OCI-LY1 (cell line): ENCODE measurements at regions not wholly inside any gene's neighbourhood (a gene's known extent, or its start where the extent isn't known, plus 50 kb on each side); places are given as distances from the start of the nearest gene placed in this dataset.

Experiments used
- H2AFZ ChIP-seq: fragments of 200-600 bp; sonication (generic), shearing (Covaris generic); 2 replicates; pipeline ENCODE4 v1.6.0; 2014; ENCODE audit warnings: antibody characterized with exemption, mild to moderate bottlenecking, low read length
- H3F3A ChIP-seq: fragments of 200-600 bp; sonication (generic), shearing (Covaris generic); 2 replicates; pipeline ENCODE4 v1.6.0; 2014; ENCODE audit warnings: mild to moderate bottlenecking, antibody characterized with exemption, low read length, moderate library complexity; ENCODE audit not compliant: insufficient read depth
- H3K27ac ChIP-seq: fragments of 200-600 bp; sonication (generic); 2 replicates; pipeline ENCODE4 v1.5.1; 2014; ENCODE audit warnings: low read length, mixed run types, mild to moderate bottlenecking, low read depth; ENCODE audit not compliant: poor library complexity, severe bottlenecking
- H3K27me3 ChIP-seq: fragments of 200-600 bp; sonication (generic); 2 replicates; pipeline ENCODE4 v1.6.0; 2014; ENCODE audit warnings: antibody characterized with exemption, mild to moderate bottlenecking, low read length, moderate library complexity; ENCODE audit not compliant: insufficient read depth
- H3K36me3 ChIP-seq: fragments of 200-600 bp; sonication (generic); 2 replicates; pipeline ENCODE4 v1.6.1; 2014; ENCODE audit warnings: mild to moderate bottlenecking, antibody characterized with exemption, low read length, moderate library complexity, mixed read lengths; ENCODE audit not compliant: insufficient read depth
- H3K4me1 ChIP-seq: fragments of 200-600 bp; sonication (generic); 2 replicates; pipeline ENCODE4 v1.5.1; 2014; ENCODE audit warnings: mild to moderate bottlenecking, low read length, moderate library complexity; ENCODE audit not compliant: insufficient read depth, severe bottlenecking
- H3K4me2 ChIP-seq: fragments of 200-600 bp; sonication (generic), shearing (Covaris generic); 2 replicates; pipeline ENCODE4 v1.6.1; 2014; ENCODE audit warnings: low read length
- H3K4me3 ChIP-seq: fragments of 200-600 bp; sonication (generic); 2 replicates; pipeline ENCODE4 v1.5.1; 2014; ENCODE audit warnings: low read length, low read depth, mild to moderate bottlenecking, mixed read lengths; ENCODE audit not compliant: poor library complexity, severe bottlenecking
- H3K79me2 ChIP-seq: fragments of 200-600 bp; shearing (Covaris generic); 2 replicates; pipeline ENCODE4 v1.6.1; 2016; ENCODE audit warnings: mixed run types, low read length, mixed read lengths; ENCODE audit not compliant: insufficient read depth
- H3K9ac ChIP-seq: fragments of 200-600 bp; sonication (generic), shearing (Covaris generic); 2 replicates; pipeline ENCODE4 v1.6.1; 2014; ENCODE audit warnings: mild to moderate bottlenecking, low read length, mixed read lengths
- H3K9me2 ChIP-seq: fragments of 200-600 bp; sonication (generic), shearing (Covaris generic); 2 replicates; pipeline ENCODE4 v1.6.1; 2014; ENCODE audit warnings: low read depth, mild to moderate bottlenecking, low read length, mixed read lengths
- H3K9me3 ChIP-seq: fragments of 200-600 bp; shearing (Covaris generic); 2 replicates; pipeline ENCODE4 v1.6.1; 2014; ENCODE audit warnings: low read length, mixed read lengths
- H4K20me1 ChIP-seq: fragments of 200-600 bp; sonication (generic), shearing (Covaris generic); 2 replicates; pipeline ENCODE4 v1.6.0; 2016; ENCODE audit warnings: mild to moderate bottlenecking, low read length; ENCODE audit not compliant: insufficient read depth
- CTCF ChIP-seq: fragments of 200-600 bp; sonication (generic), shearing (Covaris generic); IDR thresholded peaks from 2 replicates; pipeline ENCODE4 v1.5.1; 2017; ENCODE audit warnings: mild to moderate bottlenecking, antibody characterized with exemption, low read length, moderate library complexity, mixed read lengths
- EZH2 ChIP-seq: fragments of 200-600 bp; sonication (generic), shearing (Covaris generic); IDR thresholded peaks from 2 replicates; pipeline ENCODE4 v1.8.0; 2017; ENCODE audit warnings: borderline replicate concordance, mixed run types, mild to moderate bottlenecking, antibody characterized with exemption, low read length, moderate library complexity, mixed read lengths

DNA sequence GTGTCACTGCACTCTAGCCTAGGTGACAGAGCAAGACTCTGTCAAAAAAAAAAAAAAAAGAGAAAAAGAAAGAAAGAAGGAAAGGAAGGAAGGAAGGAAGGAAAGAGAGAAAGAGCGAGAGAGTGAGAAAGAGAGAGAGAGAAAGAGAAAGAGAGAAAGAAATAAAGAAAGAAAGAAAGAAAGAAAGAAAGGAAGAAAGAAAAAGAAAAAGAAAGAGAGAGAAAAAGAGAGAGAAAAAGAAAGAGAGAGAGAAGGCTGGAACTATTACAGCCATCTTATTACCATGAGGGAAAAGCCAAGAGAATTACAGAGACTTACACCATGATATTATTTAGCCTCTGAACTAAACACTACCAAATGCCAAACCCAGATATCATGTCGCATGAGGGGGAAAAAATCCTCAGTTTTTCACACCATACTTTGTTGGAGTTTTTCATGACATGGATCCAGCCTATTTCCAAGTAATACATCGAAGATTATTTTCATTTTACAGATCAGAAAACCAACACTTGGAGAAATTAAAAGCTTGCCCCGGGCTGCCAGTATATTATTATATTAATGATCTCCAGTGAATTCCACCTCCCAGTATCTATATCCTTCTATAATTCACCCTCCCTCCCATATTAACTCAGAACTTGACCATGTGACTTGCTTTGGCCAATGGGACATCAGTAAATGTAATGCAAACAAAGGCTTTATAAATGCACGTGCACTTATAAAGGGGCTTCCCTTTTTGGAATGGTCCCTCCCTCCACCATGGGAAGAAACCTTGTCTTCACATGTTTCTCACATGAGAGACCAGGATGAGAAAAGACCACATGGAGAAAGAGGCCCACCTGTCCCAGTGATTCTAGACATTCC lies 148.6 kb downstream of the MIS18A start:
- no peaks in the 10 kb centered on the region; the same call in 1 of the 2 replicates for H3K27me3 ChIP-seq
- no peaks in the 10 kb centered on the region for H4K20me1 ChIP-seq
- no peak overlapping the region for H2AFZ ChIP-seq
- H3K79me2 ChIP-seq: no peaks in the 10 kb centered on the region
- H3K4me3 ChIP-seq: no peak overlapping the region
- H3K4me1 ChIP-seq: no peaks in the 10 kb centered on the region
- no peak overlapping the region for H3K4me2 ChIP-seq
- no peaks in the 10 kb centered on the region for H3K36me3 ChIP-seq
- H3F3A ChIP-seq: no peaks in the 10 kb centered on the region
- no peaks in the 10 kb centered on the region for H3K9me2 ChIP-seq
- H3K9ac ChIP-seq: no peak overlapping the region
- no peak overlapping the region for H3K27ac ChIP-seq
- TF ChIP-seq CTCF (no peak), EZH2 (no peak)
- H3K9me3 ChIP-seq: no peaks in the 10 kb centered on the region

DNA sequence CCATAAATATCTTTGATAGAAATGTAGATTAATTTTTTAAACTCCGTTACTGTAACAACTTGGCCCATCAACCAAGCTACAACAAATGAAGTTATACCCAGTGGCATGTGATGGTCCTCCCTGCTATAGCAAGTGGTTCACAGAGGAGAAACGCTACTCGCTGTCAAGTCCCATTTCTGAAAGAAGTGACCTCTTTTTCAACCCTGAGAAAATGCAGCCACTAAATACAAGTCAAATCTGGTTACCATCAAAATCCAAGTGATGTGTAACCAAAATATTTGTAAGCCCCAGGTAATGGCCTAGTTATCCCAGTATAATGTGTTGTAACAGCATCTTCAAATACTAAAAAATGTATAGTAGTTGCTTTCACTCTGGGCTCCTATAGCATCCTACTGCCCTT lies 151.8 kb downstream of the MIS18A start:
- Histone ChIP-seq H3K9ac (no peak overlapping the region), H3K4me1 (no peaks in the 10 kb centered on the region), H2AFZ (no peak overlapping the region), H3K4me2 (no peak overlapping the region), H3K79me2 (no peaks in the 10 kb centered on the region), H3K9me2 (no peaks in the 10 kb centered on the region), H3K27me3 (no peaks in the 10 kb centered on the region; the same call in 1 of the 2 replicates), H3K27ac (no peak overlapping the region), H3K36me3 (no peaks in the 10 kb centered on the region), H3K4me3 (no peak overlapping the region), H3K9me3 (no peaks in the 10 kb centered on the region), H4K20me1 (no peaks in the 10 kb centered on the region), H3F3A (no peaks in the 10 kb centered on the region)
- TF ChIP-seq CTCF (no peak), EZH2 (no peak)

DNA sequence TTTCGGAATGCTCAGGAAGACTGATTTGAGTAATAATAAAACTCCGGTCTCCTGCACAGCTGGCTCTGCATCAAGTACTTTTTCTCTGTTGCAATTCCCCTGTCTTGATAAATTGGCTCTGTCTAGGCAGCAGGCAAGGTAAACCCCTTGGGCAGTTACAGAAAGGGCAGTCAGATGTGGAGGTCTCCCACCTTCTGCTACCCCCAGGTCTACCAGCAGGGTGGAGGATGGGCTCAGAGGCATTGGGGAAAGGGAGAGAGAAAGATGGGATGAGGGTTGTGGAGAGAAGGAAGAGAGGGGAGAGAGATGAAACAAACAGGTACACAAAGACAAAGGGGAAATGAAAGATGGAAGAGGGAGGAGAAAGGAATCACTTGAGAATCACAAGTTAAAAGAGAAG lies 156.8 kb downstream of the MIS18A start:
- H3K4me3 ChIP-seq: no peak overlapping the region
- no peaks in the 10 kb centered on the region for H3K79me2 ChIP-seq
- no peak overlapping the region for H3K4me2 ChIP-seq
- H3K27me3 ChIP-seq: no peaks in the 10 kb centered on the region
- TF ChIP-seq CTCF: no peak
- TF ChIP-seq EZH2: no peak
- no peaks in the 10 kb centered on the region for H3K9me2 ChIP-seq
- H2AFZ ChIP-seq: no peak overlapping the region
- no peaks in the 10 kb centered on the region for H4K20me1 ChIP-seq
- no peaks in the 10 kb centered on the region for H3K4me1 ChIP-seq
- no peaks in the 10 kb centered on the region for H3K9me3 ChIP-seq
- no peak overlapping the region for H3K9ac ChIP-seq
- H3F3A ChIP-seq: no peaks in the 10 kb centered on the region
- no peak overlapping the region for H3K27ac ChIP-seq
- no peaks in the 10 kb centered on the region for H3K36me3 ChIP-seq
